HFFc6 (cell line): ENCODE measurements at regions not wholly inside any gene's neighbourhood (a gene's known extent, or its start where the extent isn't known, plus 50 kb on each side); places are given as distances from the start of the nearest gene placed in this dataset.

Experiments used
- DNase-seq: peaks from one replicate; pipeline ENCODE4 v3.0.0-alpha.2; 2018
- H3K27ac Mint-ChIP-seq: 2 replicates; pipeline ENCODE4 v1.8.0; 2020; ENCODE audit warnings: mild to moderate bottlenecking, mixed read lengths
- H3K27me3 Mint-ChIP-seq: 2 replicates; pipeline ENCODE4 v1.8.0; 2021; ENCODE audit warnings: mild to moderate bottlenecking, moderate library complexity, mixed read lengths; ENCODE audit not compliant: insufficient read depth
- H3K36me3 Mint-ChIP-seq: 2 replicates; pipeline ENCODE4 v1.8.0; 2021; ENCODE audit warnings: low read depth, mixed read lengths
- H3K4me1 Mint-ChIP-seq: 2 replicates; pipeline ENCODE4 v1.8.0; 2020; ENCODE audit warnings: low read depth, mixed read lengths
- H3K4me3 Mint-ChIP-seq: 2 replicates; pipeline ENCODE4 v1.8.0; 2020; ENCODE audit warnings: mild to moderate bottlenecking, moderate library complexity, mixed read lengths
- H3K9me3 Mint-ChIP-seq: 2 replicates; pipeline ENCODE4 v1.8.0; 2020; ENCODE audit warnings: mild to moderate bottlenecking, mixed read lengths
- TF ChIP-seq, protein P1 (sequence below): fragments of 200-600 bp; sonication (generic); IDR thresholded peaks from 2 replicates; pipeline ENCODE4 v1.5.0; 2021; ENCODE audit warnings: antibody characterized with exemption, mild to moderate bottlenecking

DNA sequence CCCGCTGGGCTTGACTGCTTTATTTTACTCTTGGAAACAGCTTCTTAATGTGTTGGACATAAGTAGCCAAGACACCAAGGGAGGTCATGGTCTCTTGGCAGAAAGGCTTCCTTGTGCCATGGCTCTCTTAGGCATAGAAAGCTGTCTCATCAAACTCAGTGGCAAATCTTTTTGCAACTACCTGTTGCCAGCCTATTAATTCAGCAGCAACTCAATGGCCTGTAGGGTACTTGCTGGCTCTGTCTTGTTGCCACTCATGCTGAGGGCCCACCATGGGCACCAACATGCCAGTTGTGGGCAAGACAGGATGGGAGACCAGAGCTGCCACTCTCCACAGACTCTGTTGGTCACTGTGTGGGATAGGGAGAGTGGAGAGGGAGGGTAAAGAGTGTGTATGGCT lies 1209.4 kb downstream of the UQCRFS1 start:
- H3K9me3 Mint-ChIP-seq = peaks cover 83% of the 10 kb centered on the region
- H3K4me3 Mint-ChIP-seq = no peak overlapping the region
- no peak overlapping the region for H3K27ac Mint-ChIP-seq
- TF ChIP-seq, protein P1, sequence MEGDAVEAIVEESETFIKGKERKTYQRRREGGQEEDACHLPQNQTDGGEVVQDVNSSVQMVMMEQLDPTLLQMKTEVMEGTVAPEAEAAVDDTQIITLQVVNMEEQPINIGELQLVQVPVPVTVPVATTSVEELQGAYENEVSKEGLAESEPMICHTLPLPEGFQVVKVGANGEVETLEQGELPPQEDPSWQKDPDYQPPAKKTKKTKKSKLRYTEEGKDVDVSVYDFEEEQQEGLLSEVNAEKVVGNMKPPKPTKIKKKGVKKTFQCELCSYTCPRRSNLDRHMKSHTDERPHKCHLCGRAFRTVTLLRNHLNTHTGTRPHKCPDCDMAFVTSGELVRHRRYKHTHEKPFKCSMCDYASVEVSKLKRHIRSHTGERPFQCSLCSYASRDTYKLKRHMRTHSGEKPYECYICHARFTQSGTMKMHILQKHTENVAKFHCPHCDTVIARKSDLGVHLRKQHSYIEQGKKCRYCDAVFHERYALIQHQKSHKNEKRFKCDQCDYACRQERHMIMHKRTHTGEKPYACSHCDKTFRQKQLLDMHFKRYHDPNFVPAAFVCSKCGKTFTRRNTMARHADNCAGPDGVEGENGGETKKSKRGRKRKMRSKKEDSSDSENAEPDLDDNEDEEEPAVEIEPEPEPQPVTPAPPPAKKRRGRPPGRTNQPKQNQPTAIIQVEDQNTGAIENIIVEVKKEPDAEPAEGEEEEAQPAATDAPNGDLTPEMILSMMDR = no peak
- H3K36me3 Mint-ChIP-seq = no peaks in the 10 kb centered on the region; the same call in 1 of the 2 replicates
- peaks cover 2% of the 10 kb centered on the region; the same call in 1 of the 2 replicates for H3K27me3 Mint-ChIP-seq
- no peak for DNase-seq
- no peaks in the 10 kb centered on the region for H3K4me1 Mint-ChIP-seq

GRCh38 chr19:27997069-27997468 lies 1215.9 kb downstream of the UQCRFS1 start:
- no peaks in the 10 kb centered on the region for H3K36me3 Mint-ChIP-seq
- no peak overlapping the region for H3K27ac Mint-ChIP-seq
- DNase-seq = no peak
- no peaks in the 10 kb centered on the region for H3K4me1 Mint-ChIP-seq
- H3K27me3 Mint-ChIP-seq = no peaks in the 10 kb centered on the region
- TF ChIP-seq, protein P1 = no peak
- no peak overlapping the region for H3K4me3 Mint-ChIP-seq
- peaks cover 40% of the 10 kb centered on the region for H3K9me3 Mint-ChIP-seq

GRCh38 chr19:27993619-27994570 lies 1219.1 kb downstream of the UQCRFS1 start:
- Mint-ChIP-seq H3K27ac (no peak overlapping the region), H3K27me3 (no peaks in the 10 kb centered on the region), H3K4me1 (no peaks in the 10 kb centered on the region), H3K36me3 (no peaks in the 10 kb centered on the region), H3K9me3 (peaks cover 42% of the 10 kb centered on the region), H3K4me3 (no peak overlapping the region)
- TF ChIP-seq, protein P1 = no peak
- DNase-seq = no peak

DNA sequence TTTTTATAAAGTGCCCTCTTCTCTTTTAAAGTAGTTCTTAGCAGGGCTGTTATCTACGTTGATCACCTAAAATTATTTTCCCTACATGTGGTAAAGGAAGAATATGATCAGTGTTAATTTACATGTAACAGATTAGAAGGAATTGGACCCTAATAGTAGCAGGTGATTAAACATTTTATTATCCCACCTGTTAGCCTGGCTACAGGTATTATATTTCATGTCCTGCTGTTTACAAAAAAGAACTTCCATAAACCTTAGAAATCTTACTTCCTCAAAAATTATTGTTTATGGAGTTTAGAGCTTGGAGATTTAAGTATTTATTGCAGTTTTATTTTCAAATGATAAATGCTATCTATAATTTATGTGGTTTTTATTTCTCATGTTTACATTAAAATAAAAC lies 1226.7 kb downstream of the UQCRFS1 start:
- no peaks in the 10 kb centered on the region for H3K4me1 Mint-ChIP-seq
- H3K4me3 Mint-ChIP-seq = no peak overlapping the region
- no peaks in the 10 kb centered on the region for H3K36me3 Mint-ChIP-seq
- no peak for DNase-seq
- TF ChIP-seq, protein P1 = no peak
- H3K27ac Mint-ChIP-seq = no peak overlapping the region
- no peaks in the 10 kb centered on the region for H3K27me3 Mint-ChIP-seq
- H3K9me3 Mint-ChIP-seq = peaks cover 28% of the 10 kb centered on the region

- Mint-ChIP-seq H3K4me1 (peaks cover 11% of the 10 kb centered on the region; the same call in 1 of the 2 replicates), H3K36me3 (no peaks in the 10 kb centered on the region), H3K4me3 (no peak overlapping the region), H3K9me3 (no peaks in the 10 kb centered on the region; the same call in 1 of the 2 replicates), H3K27ac (no peak overlapping the region), H3K27me3 (no peaks in the 10 kb centered on the region; the same call in 1 of the 2 replicates)
- DNase-seq = no peak
- TF ChIP-seq, protein P1 = no peak
These were observed 1237.4 kb downstream of the UQCRFS1 start for GRCh38 chr19:27975419-27976005.
